OCI-LY1 (cell line): ENCODE measurements at regions not wholly inside any gene's neighbourhood (a gene's known extent, or its start where the extent isn't known, plus 50 kb on each side); places are given as distances from the start of the nearest gene placed in this dataset.

Experiments used
- EZH2 ChIP-seq: fragments of 200-600 bp; sonication (generic), shearing (Covaris generic); IDR thresholded peaks from 2 replicates; pipeline ENCODE4 v1.8.0; 2017; ENCODE audit warnings: borderline replicate concordance, mixed run types, mild to moderate bottlenecking, antibody characterized with exemption, low read length, moderate library complexity, mixed read lengths
- TF ChIP-seq, protein P1 (sequence below): fragments of 200-600 bp; sonication (generic), shearing (Covaris generic); IDR thresholded peaks from 2 replicates; pipeline ENCODE4 v1.5.1; 2017; ENCODE audit warnings: mild to moderate bottlenecking, antibody characterized with exemption, low read length, moderate library complexity, mixed read lengths

DNA sequence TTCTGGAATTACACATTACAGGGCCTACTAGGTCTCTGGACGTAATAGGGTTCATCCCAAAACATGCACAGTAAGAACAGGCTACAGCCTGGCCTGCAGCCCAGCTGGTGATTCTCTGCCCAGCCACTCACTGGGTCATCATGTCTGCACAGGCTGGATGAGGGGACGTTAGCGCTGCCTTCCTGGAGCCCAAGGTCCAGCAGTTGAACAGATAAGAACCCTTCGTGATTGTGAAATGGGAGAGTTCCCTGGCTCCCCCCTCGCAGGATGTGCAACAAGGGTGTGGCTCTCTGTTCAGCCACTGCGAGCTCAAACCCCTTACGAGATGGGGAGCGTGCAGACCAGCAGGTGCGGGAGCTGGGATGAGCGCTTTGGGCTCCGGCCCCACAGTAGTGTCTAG lies 200.0 kb upstream of the CDH5 start:
- TF ChIP-seq EZH2: no peak
- TF ChIP-seq, protein P1, sequence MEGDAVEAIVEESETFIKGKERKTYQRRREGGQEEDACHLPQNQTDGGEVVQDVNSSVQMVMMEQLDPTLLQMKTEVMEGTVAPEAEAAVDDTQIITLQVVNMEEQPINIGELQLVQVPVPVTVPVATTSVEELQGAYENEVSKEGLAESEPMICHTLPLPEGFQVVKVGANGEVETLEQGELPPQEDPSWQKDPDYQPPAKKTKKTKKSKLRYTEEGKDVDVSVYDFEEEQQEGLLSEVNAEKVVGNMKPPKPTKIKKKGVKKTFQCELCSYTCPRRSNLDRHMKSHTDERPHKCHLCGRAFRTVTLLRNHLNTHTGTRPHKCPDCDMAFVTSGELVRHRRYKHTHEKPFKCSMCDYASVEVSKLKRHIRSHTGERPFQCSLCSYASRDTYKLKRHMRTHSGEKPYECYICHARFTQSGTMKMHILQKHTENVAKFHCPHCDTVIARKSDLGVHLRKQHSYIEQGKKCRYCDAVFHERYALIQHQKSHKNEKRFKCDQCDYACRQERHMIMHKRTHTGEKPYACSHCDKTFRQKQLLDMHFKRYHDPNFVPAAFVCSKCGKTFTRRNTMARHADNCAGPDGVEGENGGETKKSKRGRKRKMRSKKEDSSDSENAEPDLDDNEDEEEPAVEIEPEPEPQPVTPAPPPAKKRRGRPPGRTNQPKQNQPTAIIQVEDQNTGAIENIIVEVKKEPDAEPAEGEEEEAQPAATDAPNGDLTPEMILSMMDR: no peak
